ENCODE measurements at regions not wholly inside any gene's neighbourhood (a gene's known extent, or its start where the extent isn't known, plus 50 kb on each side); places are given as distances from the start of the nearest gene placed in this dataset.

- DNase-seq = no peak
Observed at GRCh38 chr20:56841346-56841908, 212.3 kb downstream of the TFAP2C start.

DNA sequence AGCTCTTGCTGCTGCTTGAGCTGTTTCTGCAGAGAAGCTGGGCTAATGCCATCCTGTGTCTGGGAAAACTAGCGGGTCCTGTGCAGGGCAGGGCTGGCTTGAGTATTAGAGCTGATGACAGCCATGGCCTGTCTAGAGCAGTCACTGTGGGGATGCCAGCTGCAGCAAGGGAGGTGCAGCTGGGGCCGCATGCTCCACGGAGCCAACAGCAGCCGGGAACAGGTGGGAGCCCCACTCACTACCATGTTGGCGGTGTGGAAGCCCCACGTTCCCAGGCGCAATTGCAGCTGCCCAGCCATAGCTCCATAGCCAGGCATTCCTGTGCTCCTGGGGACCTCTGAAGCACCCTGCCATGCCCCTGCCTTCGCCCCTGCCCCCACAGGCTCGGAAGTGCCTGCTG is 212.9 kb downstream of the TFAP2C start:
- no peak for DNase-seq

DNA sequence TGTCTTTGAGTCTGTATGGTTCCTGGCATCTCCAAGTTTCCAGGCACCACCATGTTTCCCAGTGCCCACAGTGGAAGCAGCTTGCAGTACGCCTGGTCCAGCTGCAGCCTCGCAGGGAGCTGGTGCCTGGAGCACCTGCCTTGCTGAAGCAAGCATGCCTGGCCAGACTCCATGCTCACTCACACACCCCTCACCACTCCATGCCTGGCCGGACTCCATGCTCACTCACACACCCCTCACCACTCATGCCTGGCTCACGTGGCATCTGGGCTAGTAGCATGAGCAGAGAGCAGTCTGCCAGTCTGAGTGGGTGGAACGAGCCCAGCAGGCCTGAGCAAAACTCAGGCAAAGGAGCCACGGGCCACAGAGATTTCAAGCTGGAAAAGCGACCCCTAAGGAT is 214.3 kb downstream of the TFAP2C start:
- no peak for DNase-seq

GRCh38 chr20:56843817-56844216 is 214.7 kb downstream of the TFAP2C start:
- no peak for DNase-seq

- DNase-seq = no peak
Observed at GRCh38 chr20:56845546-56846086, 216.5 kb downstream of the TFAP2C start.

- DNase-seq = no peak
Observed at GRCh38 chr20:56848561-56848960, 219.5 kb downstream of the TFAP2C start.

GRCh38 chr20:56851552-56851951 is 222.4 kb downstream of the TFAP2C start:
- no peak for DNase-seq

DNA sequence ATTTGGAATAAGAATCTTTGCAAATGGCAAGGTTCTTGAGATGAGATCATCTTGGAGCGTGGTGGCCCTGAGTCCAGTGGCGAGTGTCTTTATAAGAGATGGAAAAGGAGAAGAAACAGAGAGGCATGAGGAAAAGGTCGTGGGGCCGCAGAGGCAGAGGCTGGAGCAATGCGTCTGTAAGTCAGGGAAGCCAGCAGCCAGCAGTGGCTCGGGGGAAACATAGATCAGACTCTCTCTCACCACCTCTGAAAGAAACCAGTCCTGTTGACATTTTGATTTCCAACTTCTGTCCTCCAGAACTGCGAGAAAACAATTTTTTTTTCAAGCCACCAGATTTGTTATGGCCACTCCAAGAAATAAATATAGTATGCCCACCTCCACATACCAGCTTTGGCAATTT is 226.6 kb downstream of the TFAP2C start:
- DNase-seq = no peak

DNA sequence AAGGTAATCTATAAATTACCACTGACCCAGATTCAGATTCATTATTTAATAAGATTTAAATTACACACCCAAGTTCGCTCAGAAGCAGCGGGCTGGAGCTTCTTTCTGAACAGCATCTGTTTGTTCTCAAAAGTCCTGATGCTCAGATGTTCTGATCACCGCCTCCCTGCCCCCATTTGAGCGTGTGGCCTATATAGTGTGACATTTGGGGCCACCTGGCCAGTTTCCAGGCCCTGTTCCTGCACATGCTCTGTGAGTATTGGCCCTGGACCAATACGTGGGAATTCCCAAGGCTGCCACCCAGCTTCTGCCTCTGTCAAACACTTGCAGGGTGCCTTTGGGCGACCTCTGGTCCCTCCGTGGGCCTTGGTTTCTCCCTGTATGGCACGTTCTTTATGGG is 228.8 kb downstream of the TFAP2C start:
- no peak for DNase-seq

DNA sequence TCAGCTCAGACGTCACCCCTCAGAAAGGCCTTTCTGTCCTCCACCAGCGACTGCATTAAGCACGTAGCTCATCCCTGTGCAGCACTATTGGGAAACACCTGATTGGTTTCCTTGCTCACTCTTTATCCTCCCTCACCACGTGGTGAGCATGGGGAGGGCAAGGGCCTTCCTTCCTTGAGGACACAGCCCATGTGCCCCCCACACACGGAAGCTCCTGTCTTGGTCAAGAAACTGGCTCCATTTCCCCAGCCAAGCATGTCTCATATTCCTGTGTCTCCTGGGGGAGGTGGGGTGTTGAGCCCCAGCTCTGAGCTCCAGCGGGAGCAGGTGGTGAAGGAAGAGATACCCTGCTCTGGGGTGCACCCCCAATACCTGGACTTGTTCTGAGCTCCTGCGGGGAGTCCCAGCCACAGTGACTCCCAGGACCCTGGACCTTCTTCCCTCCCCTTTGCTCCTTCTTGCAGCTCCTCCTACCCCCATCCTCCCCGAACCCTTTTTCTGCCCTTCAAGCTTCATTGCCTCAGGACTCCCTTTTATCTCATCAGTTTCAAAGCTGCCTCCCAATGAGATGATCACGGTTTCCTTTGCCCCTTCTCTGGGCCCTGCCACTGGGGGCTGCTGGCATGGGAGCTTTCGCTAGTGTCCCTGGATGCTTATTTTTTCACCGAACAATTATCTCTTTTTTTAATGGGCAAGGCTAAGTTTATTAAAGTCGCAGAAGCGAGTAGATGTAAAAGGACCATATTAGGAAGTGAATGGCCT is 230.1 kb downstream of the TFAP2C start:
- DNase-seq = no peak

DNA sequence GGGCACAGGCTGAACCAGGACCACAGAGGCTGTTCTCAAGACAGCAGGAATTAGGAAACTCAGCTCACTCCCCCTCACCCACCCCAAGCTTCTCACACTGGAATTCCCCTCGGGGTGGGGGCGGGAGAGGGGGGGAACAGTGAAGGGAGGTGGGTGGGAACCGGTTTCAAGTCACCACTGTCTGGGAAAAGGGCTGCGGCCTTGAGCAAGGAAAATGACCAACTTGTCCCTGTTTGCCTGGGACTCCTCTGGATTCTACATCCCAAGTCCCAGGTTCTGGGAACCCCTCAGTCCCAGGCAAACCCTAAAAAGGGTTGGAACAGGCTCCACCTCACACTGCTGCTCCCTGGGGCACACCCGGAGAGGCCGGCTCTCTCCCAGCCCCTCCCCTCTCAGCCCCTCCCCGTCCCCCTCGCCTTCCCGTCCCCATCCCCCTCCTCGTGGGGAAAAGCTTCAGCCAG is 230.7 kb downstream of the TFAP2C start:
- no peak for DNase-seq

GRCh38 chr20:56860413-56860812 is 231.3 kb downstream of the TFAP2C start:
- DNase-seq = no peak

- DNase-seq = no peak
Observed at GRCh38 chr20:56861590-56861989, 232.5 kb downstream of the TFAP2C start.

DNA sequence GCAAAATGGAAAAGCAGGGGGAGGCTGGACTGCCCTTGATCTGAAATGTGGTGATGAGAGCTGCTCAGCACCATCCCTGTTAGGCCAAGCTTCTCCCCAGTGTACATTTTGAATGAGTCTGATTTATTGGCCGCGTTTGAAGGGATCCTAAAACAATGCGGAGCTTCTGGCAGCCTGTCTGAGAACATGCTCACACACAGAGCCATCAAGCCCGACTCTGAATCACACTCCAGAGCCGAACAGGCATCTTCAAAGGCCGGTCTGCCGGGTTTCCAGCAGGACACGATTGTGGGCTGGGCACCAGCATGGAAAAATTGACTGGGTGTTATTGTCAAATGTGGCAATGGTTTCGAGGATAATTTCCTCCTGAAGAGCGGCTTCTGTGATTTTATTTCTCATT is 235.9 kb downstream of the TFAP2C start:
- DNase-seq = no peak

DNA sequence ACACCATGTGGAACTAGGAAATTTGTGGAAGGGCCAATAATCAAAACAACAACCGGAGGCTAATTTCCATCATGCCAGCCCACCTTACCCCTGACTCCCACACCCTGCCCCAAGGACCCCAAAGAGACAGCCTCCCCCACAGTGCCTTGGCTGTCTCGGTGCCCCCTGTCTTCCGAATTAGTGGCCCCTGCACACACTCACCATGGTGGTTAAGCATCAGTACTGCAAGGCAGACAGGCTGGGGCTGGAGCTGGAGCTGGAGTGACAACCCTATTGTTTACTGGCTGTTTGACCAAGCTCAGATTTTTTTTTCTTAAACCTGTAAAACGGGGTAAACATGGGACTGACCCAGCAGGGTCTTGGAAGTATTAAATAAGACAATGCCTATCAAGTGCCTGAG is 238.0 kb downstream of the TFAP2C start:
- DNase-seq = no peak

DNA sequence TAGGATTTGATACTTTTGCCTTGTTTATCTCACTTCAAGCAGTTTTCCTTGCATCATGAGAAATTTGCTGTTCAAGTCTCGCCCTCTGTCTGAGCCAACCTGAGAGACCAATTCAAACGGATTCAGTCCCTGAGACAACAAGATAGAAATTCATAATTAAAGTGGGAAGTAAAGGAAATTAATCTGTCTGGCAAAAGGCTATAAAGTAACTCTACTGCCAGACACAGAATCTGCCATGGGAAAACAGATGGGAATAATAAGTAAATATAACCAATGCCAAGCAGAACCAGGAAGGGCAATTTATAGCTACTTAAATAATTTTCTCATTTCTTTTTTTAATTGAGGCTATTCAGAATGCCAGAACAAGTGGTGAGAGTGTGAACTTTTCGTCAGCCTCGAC is 239.6 kb downstream of the TFAP2C start:
- DNase-seq = no peak

DNA sequence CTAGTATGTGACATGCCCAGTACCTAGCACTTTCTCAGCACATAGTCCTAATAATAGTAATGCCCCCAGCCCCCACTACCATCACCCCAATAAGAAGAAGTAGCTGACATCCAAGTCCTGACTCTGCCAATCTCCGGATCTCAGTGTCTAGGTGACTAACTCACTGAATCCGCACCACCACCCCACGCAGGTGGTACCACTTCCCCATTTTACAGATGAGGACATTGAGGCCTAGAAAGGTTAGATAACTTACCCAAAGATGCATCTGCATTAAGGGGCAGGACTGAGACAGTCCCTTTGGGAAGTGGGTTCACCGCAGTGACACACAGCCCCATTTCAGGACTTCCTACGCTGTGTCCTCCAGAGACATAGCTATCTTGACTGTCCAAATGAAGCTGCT is 241.2 kb downstream of the TFAP2C start:
- no peak for DNase-seq

DNA sequence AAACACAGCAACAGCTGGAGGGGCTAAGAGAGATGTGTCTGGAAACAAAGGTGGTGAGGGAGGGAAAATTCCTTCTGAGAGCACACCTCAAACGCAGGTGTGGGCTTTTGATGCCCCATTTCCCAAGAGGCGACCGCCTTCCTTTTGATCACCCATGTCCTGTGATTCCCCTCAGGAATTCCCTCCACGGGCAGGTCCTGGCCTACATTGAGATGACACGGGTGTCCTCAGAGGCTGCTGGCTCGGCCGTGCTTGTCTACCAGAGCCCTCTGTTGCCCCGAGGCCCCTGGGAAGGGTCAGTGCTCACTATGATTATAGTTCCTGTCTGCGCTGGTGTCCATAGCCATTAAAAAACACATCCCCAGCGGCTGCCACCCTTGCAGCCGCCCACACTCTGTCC is 242.6 kb downstream of the TFAP2C start:
- DNase-seq = no peak

- DNase-seq = no peak
Observed at GRCh38 chr20:56872620-56873458, 243.7 kb downstream of the TFAP2C start.

DNA sequence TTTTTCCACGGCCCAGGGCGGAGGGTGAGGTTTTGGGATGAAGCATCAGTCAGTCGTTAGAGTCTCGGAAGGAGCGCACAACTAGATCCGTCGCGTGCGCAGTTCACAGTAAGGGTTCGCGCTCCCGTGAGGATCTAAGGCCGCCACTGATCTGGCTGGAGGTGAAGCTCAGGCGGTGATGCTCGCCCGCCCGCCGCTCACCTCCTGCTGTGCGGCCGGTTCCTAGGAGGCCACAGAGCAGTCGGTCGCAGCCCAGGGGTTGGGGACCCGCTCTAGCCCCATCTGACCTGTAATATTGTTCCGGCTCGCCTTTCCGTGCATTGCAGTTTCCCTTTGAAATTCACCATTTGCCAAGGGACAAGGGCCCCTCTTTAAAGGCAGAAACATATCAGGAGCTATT is 244.7 kb downstream of the TFAP2C start:
- DNase-seq = no peak

DNA sequence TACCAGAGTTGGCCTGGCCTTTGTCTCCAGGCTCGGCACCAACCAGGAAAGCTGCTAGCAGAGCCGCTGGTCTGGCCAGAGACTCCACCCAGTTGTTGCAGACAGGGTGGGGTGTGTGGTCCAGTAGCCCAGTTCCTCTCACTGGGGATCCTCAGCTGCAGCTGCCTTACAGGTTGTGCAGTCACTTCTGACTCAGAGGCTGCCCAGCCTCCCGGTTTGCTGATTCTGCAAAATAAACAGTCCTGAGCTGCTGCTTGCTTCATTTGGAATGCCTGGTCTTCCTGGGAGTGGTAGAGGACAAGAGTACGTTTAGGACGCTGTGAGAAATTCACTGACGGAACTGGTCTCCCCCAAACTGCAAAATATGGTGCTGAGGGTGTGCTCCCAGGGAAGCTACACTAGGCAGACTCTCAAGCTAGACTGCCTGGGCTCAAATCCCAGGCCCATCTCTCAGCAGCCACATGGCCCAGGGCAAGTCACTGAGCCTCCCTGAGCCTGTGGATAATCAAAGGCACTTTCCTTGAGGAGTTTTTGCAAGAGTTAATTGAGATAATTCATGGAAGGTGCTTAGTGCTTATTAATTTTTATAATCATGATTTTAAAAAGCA is 246.1 kb downstream of the TFAP2C start:
- DNase-seq = no peak

- no peak for DNase-seq
Observed at GRCh38 chr20:56875803-56876202, 246.7 kb downstream of the TFAP2C start.

DNA sequence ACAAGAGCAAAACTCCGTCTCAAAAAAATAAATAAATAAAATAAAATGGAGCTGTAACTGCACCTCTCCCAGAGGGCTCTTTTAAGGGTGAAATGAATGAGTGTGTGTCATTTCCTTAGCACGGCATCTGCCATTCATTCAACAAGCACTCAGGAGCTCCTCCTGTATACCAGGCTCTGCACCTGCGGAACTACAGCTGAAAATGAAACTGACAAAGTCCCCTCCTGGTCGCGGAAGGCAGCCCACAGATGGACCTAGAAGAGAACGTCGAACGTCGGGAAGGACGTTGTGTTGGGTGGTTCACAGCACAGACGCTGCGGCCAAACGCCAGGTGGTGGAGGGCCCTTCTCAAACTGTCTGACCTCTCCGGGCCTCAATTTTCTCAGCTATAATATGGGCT is 256.4 kb downstream of the TFAP2C start:
- DNase-seq = no peak
